AG04450 (cell line): ENCODE measurements at regions not wholly inside any gene's neighbourhood (a gene's known extent, or its start where the extent isn't known, plus 50 kb on each side); places are given as distances from the start of the nearest gene placed in this dataset.

ENCODE experiments used
- CTCF ChIA-PET: fragments of 300-600, 350-600 bp; formaldehyde crosslinking; extraction: SDS; loops from one replicate; lab custom pipeline; 2022; ENCODE audit warnings: antibody characterized with exemption, inconsistent platforms; lab: Charles Lee
- POLR2A ChIA-PET: fragments of 350-600 bp; formaldehyde crosslinking; extraction: SDS; loops from one replicate; lab custom pipeline; 2021; ENCODE audit warnings: antibody characterized with exemption, inconsistent platforms; lab: Yijun Ruan, JAX
- DNase-seq: peaks from one replicate; pipeline ENCODE4 v3.0.0-alpha.2; 2011; ENCODE audit warnings: low read depth, low spot score
- H3K27ac ChIP-seq: one replicate; pipeline ENCODE4 v1.5.1; 2012; ENCODE audit warnings: low read depth, low read length, control low read depth
- H3K27me3 ChIP-seq: one replicate; pipeline ENCODE4 v1.6.0; 2012; ENCODE audit warnings: low read length; ENCODE audit not compliant: control insufficient read depth, insufficient read depth
- H3K4me3 ChIP-seq: 2 replicates; pipeline ENCODE4 v1.5.1; 2011; ENCODE audit warnings: mild to moderate bottlenecking, low read depth, low read length, control low read depth
- H3K9me3 ChIP-seq: 2 replicates; pipeline ENCODE4 v1.5.1; 2012; ENCODE audit warnings: low read length; ENCODE audit not compliant: control insufficient read depth, insufficient read depth
- CTCF ChIP-seq: IDR thresholded peaks from 2 replicates; pipeline ENCODE4 v1.5.1; 2011; ENCODE audit warnings: low read depth, low read length, control low read depth, inconsistent platforms

GRCh38 chr4:84366161-84366560, 132.9 kb downstream of the NKX6-1 start:
- TF ChIP-seq CTCF: no peak
- no peak for DNase-seq
- POLR2A ChIA-PET: no interaction called here

DNA sequence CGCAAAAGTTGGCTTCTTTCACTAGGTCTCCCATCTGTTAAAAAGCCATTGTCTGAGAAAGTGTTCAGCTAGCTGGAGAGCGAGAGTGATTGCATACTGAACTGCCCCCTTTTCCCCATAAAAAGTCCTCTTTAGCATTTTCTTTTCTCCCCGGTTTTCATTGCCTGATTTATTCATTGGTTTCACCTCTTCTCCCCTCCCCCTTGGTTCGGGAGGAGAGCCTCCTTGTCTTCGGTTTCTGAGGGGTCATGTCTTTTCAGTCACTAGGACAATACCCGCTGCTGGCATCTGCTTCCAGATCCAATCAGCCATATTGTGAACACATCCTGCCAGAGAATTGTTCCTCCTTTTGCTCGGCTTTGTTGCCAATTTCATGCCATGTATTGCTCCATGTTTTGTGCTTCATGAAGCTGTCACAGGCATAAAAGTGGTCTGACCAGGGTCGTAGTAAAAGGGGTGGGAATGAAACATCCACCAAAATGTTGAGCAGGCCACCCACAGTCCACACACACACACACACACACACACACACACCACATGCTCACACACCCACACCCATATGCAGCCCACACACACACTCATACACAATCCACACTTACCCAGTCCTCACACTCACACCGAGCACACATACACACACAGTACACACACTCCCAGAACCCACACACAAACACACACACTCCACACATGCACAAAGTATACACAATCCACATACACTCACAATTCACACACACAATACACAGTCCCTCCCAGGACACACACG, 136.0 kb downstream of the NKX6-1 start:
- no peak overlapping the region for H3K27ac ChIP-seq
- no peaks in the 10 kb centered on the region for H3K27me3 ChIP-seq
- ChIA-PET POLR2A (no interaction called here), CTCF (no interaction called here)
- no peak for DNase-seq
- no peak overlapping the region for H3K4me3 ChIP-seq
- TF ChIP-seq CTCF: no peak
- no peaks in the 10 kb centered on the region for H3K9me3 ChIP-seq

More at GRCh38 chr4:84366161-84366560, 132.9 kb downstream of the NKX6-1 start:
- H3K9me3 ChIP-seq: no peaks in the 10 kb centered on the region
- no peak overlapping the region for H3K27ac ChIP-seq
- CTCF ChIA-PET: no interaction called here
- H3K4me3 ChIP-seq: no peak overlapping the region
- no peaks in the 10 kb centered on the region for H3K27me3 ChIP-seq

DNA sequence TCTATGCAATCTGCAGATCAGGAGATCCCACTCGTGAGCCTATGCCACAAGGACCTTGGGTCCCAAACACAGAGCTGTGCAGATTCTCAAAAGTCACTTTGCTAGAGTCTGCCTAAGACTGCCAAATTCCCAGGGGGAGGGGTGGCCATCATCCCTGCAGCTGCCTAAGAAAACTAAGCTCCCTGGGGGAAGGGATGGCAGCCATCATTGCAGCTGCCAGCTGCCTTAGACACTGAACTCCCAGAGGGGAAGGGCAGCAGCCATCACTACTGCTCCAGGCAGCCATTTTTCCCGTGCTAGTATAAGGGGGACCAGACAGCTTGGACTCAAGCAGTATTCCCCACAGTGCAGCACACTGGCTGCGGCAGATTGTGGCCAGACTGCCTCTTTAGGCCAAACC, 156.9 kb downstream of the NKX6-1 start:
- ChIA-PET CTCF (no interaction called here), POLR2A (no interaction called here)
- no peaks in the 10 kb centered on the region for H3K27me3 ChIP-seq
- no peak for TF ChIP-seq CTCF
- H3K9me3 ChIP-seq: peaks cover 4% of the 10 kb centered on the region; the same call in 1 of the 2 replicates
- H3K27ac ChIP-seq: no peak overlapping the region
- H3K4me3 ChIP-seq: no peak overlapping the region
- no peak for DNase-seq

DNA sequence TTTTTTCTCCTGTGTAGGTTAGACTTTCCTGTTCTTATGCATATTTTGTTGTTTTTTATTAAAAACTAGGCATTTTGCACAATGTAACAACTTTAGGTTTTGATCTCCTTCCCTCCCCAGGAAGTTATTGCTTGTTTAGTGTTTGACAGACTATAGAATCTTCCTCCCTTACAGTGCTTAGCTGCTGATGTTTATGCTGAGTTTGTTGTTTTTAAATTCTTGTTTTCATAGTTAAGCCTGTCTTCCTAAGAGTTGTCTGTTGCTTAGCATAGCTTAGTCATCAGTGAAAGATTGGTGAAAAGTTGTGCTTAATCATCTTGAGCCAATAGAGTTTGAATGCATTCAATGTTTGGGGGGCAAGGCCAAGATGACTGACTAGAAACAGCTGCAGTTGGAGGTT, 157.5 kb downstream of the NKX6-1 start:
- POLR2A ChIA-PET: no interaction called here
- TF ChIP-seq CTCF: no peak
- no peak for DNase-seq
- no peak overlapping the region for H3K4me3 ChIP-seq
- H3K27ac ChIP-seq: no peak overlapping the region
- H3K27me3 ChIP-seq: no peaks in the 10 kb centered on the region
- CTCF ChIA-PET: no interaction called here
- H3K9me3 ChIP-seq: peaks cover 4% of the 10 kb centered on the region; the same call in 1 of the 2 replicates

DNA sequence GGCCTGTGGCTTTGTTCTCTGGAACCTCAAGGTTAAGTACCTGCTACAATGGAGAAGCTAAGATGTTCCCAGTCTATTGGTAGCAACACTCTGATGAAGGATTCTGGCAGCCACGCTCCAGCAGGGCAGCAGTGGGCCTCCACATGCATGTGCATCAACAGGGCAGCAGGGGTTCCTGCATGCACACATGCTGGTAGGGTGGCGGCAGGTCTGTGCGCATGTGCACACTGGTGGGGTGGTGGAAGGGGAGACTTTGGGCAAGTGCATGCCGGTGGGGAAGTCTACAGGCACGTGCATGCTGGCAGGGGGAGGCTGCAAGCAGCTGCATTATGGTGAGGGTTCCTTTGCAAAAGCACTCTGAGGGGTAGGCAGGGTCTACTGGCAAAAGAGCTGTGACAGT, 160.7 kb downstream of the NKX6-1 start:
- no peak overlapping the region for H3K4me3 ChIP-seq

More for the DNA sequence above, 160.7 kb downstream of the NKX6-1 start:
- H3K9me3 ChIP-seq: peaks cover 4% of the 10 kb centered on the region; the same call in 1 of the 2 replicates
- DNase-seq: no peak
- no peaks in the 10 kb centered on the region for H3K27me3 ChIP-seq
- H3K27ac ChIP-seq: no peak overlapping the region
- TF ChIP-seq CTCF: no peak
- ChIA-PET CTCF (no interaction called here), POLR2A (no interaction called here)
